Vagina (tissue), 2 donors: ENCODE measurements at regions not wholly inside any gene's neighbourhood (a gene's known extent, or its start where the extent isn't known, plus 50 kb on each side); places are given as distances from the start of the nearest gene placed in this dataset.

Source experiments
- DNase-seq, 2 donors: peaks; one replicate each; pipeline ENCODE4 v3.0.0-alpha.2; 2017; ENCODE audit errors: extremely low spot score in 2 of 2
- H3K27ac ChIP-seq: fragments of 200-600 bp; sonication (generic); one replicate; pipeline ENCODE4 v1.5.1; 2019
- H3K27me3 ChIP-seq: fragments of 200-600 bp; sonication (generic); one replicate; pipeline ENCODE4 v1.5.1; 2019
- H3K36me3 ChIP-seq, 2 donors: fragments of 200-600 bp; sonication (generic); one replicate each; pipeline ENCODE4 v1.5.1; 2017 to 2019
- H3K4me1 ChIP-seq: fragments of 200-600 bp; sonication (generic); one replicate; pipeline ENCODE4 v1.5.1; 2019
- H3K4me3 ChIP-seq, 2 donors: fragments of 200-600 bp; sonication (generic); 1 replicate in 1 of 2; 2 replicates in 1 of 2; pipeline ENCODE4 v1.5.1; 2016 to 2019
- H3K9me3 ChIP-seq: fragments of 200-600 bp; sonication (generic); one replicate; pipeline ENCODE4 v1.5.1; 2019
- POLR2A ChIP-seq, 2 donors: fragments of 450-650 bp; IDR thresholded peaks; one replicate each; pipeline ENCODE4 v1.6.1; 2017; ENCODE audit warnings: antibody characterized with exemption in 2 of 2, mild to moderate bottlenecking in 2 of 2, moderate library complexity in 2 of 2
- POLR2AphosphoS5 ChIP-seq, 2 donors: sonication (generic); formaldehyde crosslinking; IDR thresholded peaks; one replicate each; pipeline ENCODE4 v1.9.0; 2017; ENCODE audit warnings: antibody characterized with exemption in 2 of 2, mild to moderate bottlenecking in 2 of 2, low read depth in 1 of 2; ENCODE audit not compliant: insufficient read depth in 1 of 2
- intact Hi-C: fragments of 100-400 bp; cut with DNase I; formaldehyde crosslinking; loops from one replicate; pipeline ENCODE4 v1.15.1; 2023
- TF ChIP-seq, protein P1 (sequence below), 3 experiments: fragments of 450-650 bp in 2 of 3; fragments of 200-600 bp in 1 of 3; sonication (generic) in 1 of 3; IDR thresholded peaks; one replicate each; pipeline ENCODE4 v1.5.1; 2017 to 2019; ENCODE audit warnings: antibody characterized with exemption in 3 of 3, mild to moderate bottlenecking in 2 of 3, moderate library complexity in 2 of 3

DNA sequence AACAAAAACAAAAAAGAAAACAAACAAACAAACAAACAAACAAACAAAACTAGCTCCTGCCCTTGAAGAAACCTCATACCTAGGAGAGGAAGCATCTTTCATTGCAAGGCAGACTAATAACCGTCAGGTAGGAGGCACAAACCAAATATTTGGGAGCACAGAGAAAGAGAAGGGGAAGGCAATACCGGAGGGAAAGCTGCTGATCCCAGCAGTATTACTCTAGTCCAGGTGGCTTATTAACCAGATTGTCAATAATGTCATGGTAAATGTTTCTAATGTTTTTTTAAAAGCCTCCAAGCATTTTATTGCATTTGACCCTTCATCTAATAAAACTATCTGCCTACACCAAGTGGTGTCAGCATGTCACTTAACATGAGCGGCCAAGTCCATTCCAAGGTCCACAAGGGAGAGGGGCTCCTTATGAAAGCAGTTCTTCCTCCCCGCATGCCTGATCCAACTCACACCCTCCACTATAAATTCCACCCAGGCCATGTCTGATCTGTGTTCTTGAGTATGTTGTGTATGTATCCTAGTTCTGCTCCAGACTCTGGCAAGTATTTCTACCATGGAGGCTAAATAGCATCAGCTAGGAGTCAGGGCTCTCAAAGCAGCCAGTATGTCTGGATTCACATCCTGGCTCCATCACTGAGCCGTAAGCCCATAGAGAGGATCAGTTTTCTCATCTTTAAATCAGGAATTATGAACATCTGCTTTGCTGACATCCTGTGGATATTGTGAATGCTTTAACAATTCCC is 208.1 kb upstream of the TENM4 start:
- DNase-seq = no peak
- Histone ChIP-seq H3K27ac (no peak overlapping the region), H3K9me3 (no peaks in the 10 kb centered on the region), H3K36me3 (no peaks in the 10 kb centered on the region), H3K27me3 (no peaks in the 10 kb centered on the region), H3K4me3 (no peak overlapping the region), H3K4me1 (no peaks in the 10 kb centered on the region)
- intact Hi-C loops = no loop called here
- TF ChIP-seq POLR2AphosphoS5 (IDR thresholded peaks at IDR 0.05; ENCODE audit: insufficient read depth in 1 of 2, low read depth in 1 of 2) (no peak), POLR2A (IDR thresholded peaks at IDR 0.05) (no peak)
- TF ChIP-seq, protein P1, sequence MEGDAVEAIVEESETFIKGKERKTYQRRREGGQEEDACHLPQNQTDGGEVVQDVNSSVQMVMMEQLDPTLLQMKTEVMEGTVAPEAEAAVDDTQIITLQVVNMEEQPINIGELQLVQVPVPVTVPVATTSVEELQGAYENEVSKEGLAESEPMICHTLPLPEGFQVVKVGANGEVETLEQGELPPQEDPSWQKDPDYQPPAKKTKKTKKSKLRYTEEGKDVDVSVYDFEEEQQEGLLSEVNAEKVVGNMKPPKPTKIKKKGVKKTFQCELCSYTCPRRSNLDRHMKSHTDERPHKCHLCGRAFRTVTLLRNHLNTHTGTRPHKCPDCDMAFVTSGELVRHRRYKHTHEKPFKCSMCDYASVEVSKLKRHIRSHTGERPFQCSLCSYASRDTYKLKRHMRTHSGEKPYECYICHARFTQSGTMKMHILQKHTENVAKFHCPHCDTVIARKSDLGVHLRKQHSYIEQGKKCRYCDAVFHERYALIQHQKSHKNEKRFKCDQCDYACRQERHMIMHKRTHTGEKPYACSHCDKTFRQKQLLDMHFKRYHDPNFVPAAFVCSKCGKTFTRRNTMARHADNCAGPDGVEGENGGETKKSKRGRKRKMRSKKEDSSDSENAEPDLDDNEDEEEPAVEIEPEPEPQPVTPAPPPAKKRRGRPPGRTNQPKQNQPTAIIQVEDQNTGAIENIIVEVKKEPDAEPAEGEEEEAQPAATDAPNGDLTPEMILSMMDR (IDR thresholded peaks at IDR 0.05) = no peak

GRCh38 chr11:79637219-79637618 is 196.4 kb upstream of the TENM4 start:
- Histone ChIP-seq H3K4me3 (no peak overlapping the region), H3K27ac (no peak overlapping the region), H3K4me1 (no peaks in the 10 kb centered on the region), H3K36me3 (no peaks in the 10 kb centered on the region), H3K27me3 (no peaks in the 10 kb centered on the region), H3K9me3 (no peaks in the 10 kb centered on the region)
- intact Hi-C loops = no loop called here
- TF ChIP-seq POLR2AphosphoS5 (IDR thresholded peaks at IDR 0.05; ENCODE audit: insufficient read depth in 1 of 2, low read depth in 1 of 2) (no peak), POLR2A (IDR thresholded peaks at IDR 0.05) (no peak)
- TF ChIP-seq, protein P1 (IDR thresholded peaks at IDR 0.05) = no peak
- no peak for DNase-seq

DNA sequence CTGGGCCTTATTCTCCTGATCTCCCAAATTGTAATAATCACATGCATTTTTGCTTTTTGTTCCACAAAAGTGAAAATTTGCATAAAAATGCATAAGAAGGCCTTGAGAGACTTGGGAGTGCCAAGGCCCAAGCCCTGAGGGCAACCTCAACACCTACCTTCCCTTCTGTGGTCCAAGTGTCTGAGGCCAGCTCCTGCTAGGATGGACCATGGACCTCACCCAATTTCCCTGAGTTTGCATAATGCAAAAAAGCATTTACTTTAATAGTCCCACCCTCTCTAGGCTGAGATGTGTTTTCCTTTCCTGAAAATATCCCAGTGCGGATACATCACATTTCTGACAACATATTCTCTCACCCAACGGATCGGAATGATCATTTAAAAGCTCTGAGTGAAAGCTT is 194.1 kb upstream of the TENM4 start:
- no peaks in the 10 kb centered on the region for H3K27me3 ChIP-seq
- TF ChIP-seq POLR2A (IDR thresholded peaks at IDR 0.05) = no peak
- TF ChIP-seq, protein P1 (IDR thresholded peaks at IDR 0.05) = no peak
- TF ChIP-seq POLR2AphosphoS5 (IDR thresholded peaks at IDR 0.05; ENCODE audit: insufficient read depth in 1 of 2, low read depth in 1 of 2) = no peak
- no peaks in the 10 kb centered on the region for H3K9me3 ChIP-seq

DNA sequence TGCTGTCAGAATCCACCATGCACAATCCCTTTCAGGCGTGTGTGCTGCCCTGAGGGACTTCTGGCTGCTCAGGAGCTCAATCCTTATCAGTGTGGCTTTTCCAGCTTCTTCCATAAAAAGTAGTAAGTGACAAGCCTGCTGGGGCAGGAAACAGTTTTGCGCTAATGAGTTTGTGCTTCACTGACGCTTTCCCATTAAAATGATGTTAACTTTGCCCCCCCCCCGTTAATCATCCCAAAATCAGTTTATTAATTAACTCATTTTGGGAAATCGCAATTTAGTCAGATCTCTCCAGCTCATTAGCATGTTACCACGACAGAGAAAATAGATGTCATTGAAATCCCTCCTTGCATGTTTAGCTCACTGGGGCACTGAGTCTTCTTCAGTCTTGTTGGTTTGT is 186.5 kb upstream of the TENM4 start:
- no peaks in the 10 kb centered on the region for H3K27me3 ChIP-seq
- H3K36me3 ChIP-seq = no peaks in the 10 kb centered on the region
- H3K27ac ChIP-seq = no peak overlapping the region
- TF ChIP-seq POLR2AphosphoS5 (IDR thresholded peaks at IDR 0.05; ENCODE audit: insufficient read depth in 1 of 2, low read depth in 1 of 2) (no peak), POLR2A (IDR thresholded peaks at IDR 0.05) (no peak)
- TF ChIP-seq, protein P1 (IDR thresholded peaks at IDR 0.05) = no peak
- no peak for DNase-seq
- H3K9me3 ChIP-seq = no peaks in the 10 kb centered on the region
- H3K4me1 ChIP-seq = peaks cover 5% of the 10 kb centered on the region
- intact Hi-C loops = no loop called here
- no peak overlapping the region for H3K4me3 ChIP-seq

More for the DNA sequence above, 194.1 kb upstream of the TENM4 start:
- no peak for DNase-seq
- H3K27ac ChIP-seq = no peak overlapping the region
- intact Hi-C loops = no loop called here
- no peaks in the 10 kb centered on the region for H3K4me1 ChIP-seq
- H3K4me3 ChIP-seq = no peak overlapping the region
- H3K36me3 ChIP-seq = no peaks in the 10 kb centered on the region
